CD8-positive, alpha-beta memory T cell (primary cell): ENCODE measurements at regions not wholly inside any gene's neighbourhood (a gene's known extent, or its start where the extent isn't known, plus 50 kb on each side); places are given as distances from the start of the nearest gene placed in this dataset.

Experiments used
- CTCF ChIA-PET: fragments of 350-600 bp; sonication (Branson Sonifier 250); formaldehyde crosslinking; loops from one replicate; lab custom pipeline; 2021; ENCODE audit warnings: antibody characterized with exemption; lab: Charles Lee
- POLR2A ChIA-PET: fragments of 350-600 bp; sonication (Branson Sonifier 250); formaldehyde crosslinking; loops from one replicate; lab custom pipeline; 2021; ENCODE audit warnings: antibody characterized with exemption; lab: Charles Lee
- DNase-seq, 5 donors: peaks; one replicate each; pipeline versions ENCODE4 v3.0.0 to v3.0.0-alpha.2; 2020 to 2022; ENCODE audit warnings: mixed read lengths in 1 of 5
- H3K27ac ChIP-seq: one replicate; pipeline ENCODE4 v1.7.0; 2013; ENCODE audit warnings: low read depth, mild to moderate bottlenecking, low read length, moderate library complexity
- H3K27me3 ChIP-seq: 2 replicates; pipeline ENCODE4 v1.7.0; 2013; ENCODE audit warnings: low read length, mild to moderate bottlenecking; ENCODE audit not compliant: insufficient read depth, poor library complexity, severe bottlenecking
- H3K36me3 ChIP-seq: 2 replicates; pipeline ENCODE4 v1.7.0; 2013; ENCODE audit warnings: mild to moderate bottlenecking, low read length, moderate library complexity; ENCODE audit not compliant: insufficient read depth
- H3K4me1 ChIP-seq: 2 replicates; pipeline ENCODE4 v1.7.0; 2013; ENCODE audit warnings: mild to moderate bottlenecking, low read length, moderate library complexity; ENCODE audit not compliant: insufficient read depth
- H3K4me3 ChIP-seq: 2 replicates; pipeline ENCODE4 v1.7.0; 2013; ENCODE audit warnings: mild to moderate bottlenecking, low read length
- H3K9me3 ChIP-seq: 2 replicates; pipeline ENCODE4 v1.7.0; 2013; ENCODE audit warnings: mild to moderate bottlenecking, low read length
- H3K27ac Mint-ChIP-seq, 8 donors: one replicate each; pipeline ENCODE4 v1.8.0; 2020 to 2021; ENCODE audit warnings: mixed read lengths in 8 of 8, mild to moderate bottlenecking in 6 of 8, inconsistent platforms in 3 of 8, moderate library complexity in 3 of 8
- H3K27me3 Mint-ChIP-seq, 2 donors: one replicate each; pipeline ENCODE4 v1.8.0; 2020 to 2021; ENCODE audit warnings: mixed read lengths in 2 of 2, mild to moderate bottlenecking in 1 of 2, moderate library complexity in 1 of 2
- H3K36me3 Mint-ChIP-seq, 3 donors: one replicate each; pipeline ENCODE4 v1.8.0; 2020 to 2021; ENCODE audit warnings: mixed read lengths in 3 of 3, inconsistent platforms in 1 of 3, mild to moderate bottlenecking in 1 of 3
- H3K4me1 Mint-ChIP-seq, 3 donors: one replicate each; pipeline ENCODE4 v1.8.0; 2020 to 2021; ENCODE audit warnings: mixed read lengths in 3 of 3, inconsistent platforms in 1 of 3, mild to moderate bottlenecking in 1 of 3
- H3K4me3 Mint-ChIP-seq, 7 donors: one replicate each; pipeline ENCODE4 v1.8.0; 2020 to 2021; ENCODE audit warnings: mixed read lengths in 7 of 7, mild to moderate bottlenecking in 6 of 7, moderate library complexity in 4 of 7, inconsistent platforms in 2 of 7
- H3K9me3 Mint-ChIP-seq, 5 donors: one replicate each; pipeline ENCODE4 v1.8.0; 2020 to 2022; ENCODE audit warnings: mixed read lengths in 5 of 5, mild to moderate bottlenecking in 3 of 5, moderate library complexity in 2 of 5, inconsistent platforms in 1 of 5

- Histone ChIP-seq H3K27me3 (no peaks in the 10 kb centered on the region), H3K36me3 (no peaks in the 10 kb centered on the region), H3K27ac (no peak overlapping the region), H3K9me3 (no peaks in the 10 kb centered on the region), H3K4me3 (no peak overlapping the region), H3K4me1 (no peaks in the 10 kb centered on the region)
- no peak for DNase-seq
- no peaks in the 10 kb centered on the region for H3K36me3 Mint-ChIP-seq
- H3K4me3 Mint-ChIP-seq: no peak overlapping the region
- CTCF ChIA-PET: no interaction called here
- POLR2A ChIA-PET: no interaction called here
- peaks cover 0 to 4% (median 0%) of the 10 kb centered on the region in 5 donors for H3K9me3 Mint-ChIP-seq
- H3K27ac Mint-ChIP-seq: no peak overlapping the region
- no peaks in the 10 kb centered on the region for H3K4me1 Mint-ChIP-seq
- H3K27me3 Mint-ChIP-seq: peaks cover 4 to 7% of the 10 kb centered on the region in 2 donors
These were observed 175.0 kb upstream of the DPH6 start for GRCh38 chr15:35720984-35721383.

- Mint-ChIP-seq H3K27ac (peak overlapping the region in 1 of 8 donors; percentile 82), H3K4me3 (no peak overlapping the region), H3K4me1 (no peaks in the 10 kb centered on the region), H3K9me3 (peaks cover 0 to 4% (median 0%) of the 10 kb centered on the region in 5 donors), H3K27me3 (peaks cover 4 to 5% of the 10 kb centered on the region in 2 donors), H3K36me3 (no peaks in the 10 kb centered on the region)
- H3K36me3 ChIP-seq: no peaks in the 10 kb centered on the region
- H3K9me3 ChIP-seq: no peaks in the 10 kb centered on the region
- H3K4me1 ChIP-seq: no peaks in the 10 kb centered on the region
- POLR2A ChIA-PET: no interaction called here
- CTCF ChIA-PET: no interaction called here
- no peak for DNase-seq
- H3K27ac ChIP-seq: no peak overlapping the region
- H3K4me3 ChIP-seq: no peak overlapping the region
- no peaks in the 10 kb centered on the region for H3K27me3 ChIP-seq
These were observed 175.8 kb upstream of the DPH6 start for GRCh38 chr15:35721751-35722150.

DNA sequence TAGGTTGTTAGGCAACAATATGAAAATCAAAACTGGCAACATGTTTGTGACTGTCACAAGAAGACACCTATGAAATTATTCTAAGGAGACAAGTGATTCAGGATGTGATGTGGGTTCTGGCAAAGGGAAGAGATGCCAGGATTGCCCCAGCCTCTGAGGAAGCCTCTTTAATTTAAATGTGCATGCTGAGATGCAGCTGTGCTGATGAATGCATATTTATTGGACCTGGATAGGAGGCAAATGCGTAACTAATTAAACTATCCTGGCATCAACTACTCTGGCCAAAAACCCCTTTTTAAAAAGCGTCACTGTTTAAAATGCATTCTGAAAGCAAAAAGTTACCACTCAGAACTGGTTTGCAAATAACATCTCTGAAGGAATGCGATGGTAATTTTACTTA, 176.5 kb upstream of the DPH6 start:
- H3K27me3 Mint-ChIP-seq: peaks cover 4 to 5% of the 10 kb centered on the region in 2 donors
- CTCF ChIA-PET: no interaction called here
- no peak for DNase-seq
- Histone ChIP-seq H3K27me3 (no peaks in the 10 kb centered on the region), H3K4me3 (no peak overlapping the region), H3K36me3 (no peaks in the 10 kb centered on the region), H3K9me3 (no peaks in the 10 kb centered on the region), H3K4me1 (no peaks in the 10 kb centered on the region), H3K27ac (no peak overlapping the region)
- H3K9me3 Mint-ChIP-seq: peaks cover 0 to 4% (median 0%) of the 10 kb centered on the region in 5 donors
- H3K4me1 Mint-ChIP-seq: no peaks in the 10 kb centered on the region
- no peak overlapping the region for H3K4me3 Mint-ChIP-seq
- POLR2A ChIA-PET: no interaction called here
- no peak overlapping the region for H3K27ac Mint-ChIP-seq
- H3K36me3 Mint-ChIP-seq: no peaks in the 10 kb centered on the region

- peaks cover 0 to 4% (median 0%) of the 10 kb centered on the region in 5 donors for H3K9me3 Mint-ChIP-seq
These were observed 177.3 kb upstream of the DPH6 start for GRCh38 chr15:35723120-35723847.

DNA sequence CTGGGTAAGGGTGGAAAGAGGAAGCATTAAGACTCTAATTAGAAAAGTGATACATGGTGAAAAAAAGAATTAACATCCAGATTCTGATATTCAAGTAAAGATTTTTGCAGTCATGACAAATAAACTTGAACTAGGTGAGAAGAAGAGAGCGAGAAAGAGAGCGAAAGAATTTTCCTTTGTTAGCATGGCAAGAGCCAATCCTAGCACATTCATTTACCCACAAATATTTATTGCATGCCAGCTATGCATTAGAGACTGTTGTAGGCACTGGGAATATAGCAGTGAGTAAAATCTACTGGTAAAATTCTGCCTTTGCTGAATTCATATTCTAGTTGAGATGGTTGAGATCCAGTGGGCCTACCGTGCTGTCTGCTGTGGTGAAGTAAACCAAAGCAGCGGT, 177.9 kb upstream of the DPH6 start:
- no peaks in the 10 kb centered on the region for H3K4me1 Mint-ChIP-seq
- Histone ChIP-seq H3K4me1 (no peaks in the 10 kb centered on the region), H3K27ac (no peak overlapping the region), H3K36me3 (no peaks in the 10 kb centered on the region), H3K4me3 (no peak overlapping the region), H3K27me3 (no peaks in the 10 kb centered on the region), H3K9me3 (no peaks in the 10 kb centered on the region)
- peaks cover 1 to 4% of the 10 kb centered on the region in 2 donors for H3K27me3 Mint-ChIP-seq
- no peak for DNase-seq
- H3K9me3 Mint-ChIP-seq: peaks cover 0 to 4% (median 0%) of the 10 kb centered on the region in 5 donors
- ChIA-PET CTCF (no interaction called here), POLR2A (no interaction called here)
- H3K27ac Mint-ChIP-seq: no peak overlapping the region
- no peak overlapping the region for H3K4me3 Mint-ChIP-seq
- no peaks in the 10 kb centered on the region for H3K36me3 Mint-ChIP-seq

More at GRCh38 chr15:35723120-35723847, 177.3 kb upstream of the DPH6 start:
- no peak for DNase-seq
- POLR2A ChIA-PET: no interaction called here
- H3K27me3 Mint-ChIP-seq: peaks cover 3 to 4% of the 10 kb centered on the region in 2 donors
- no peaks in the 10 kb centered on the region for H3K36me3 ChIP-seq
- H3K4me1 ChIP-seq: no peaks in the 10 kb centered on the region
- H3K36me3 Mint-ChIP-seq: no peaks in the 10 kb centered on the region
- H3K9me3 ChIP-seq: no peaks in the 10 kb centered on the region
- H3K4me3 Mint-ChIP-seq: no peak overlapping the region
- H3K4me1 Mint-ChIP-seq: no peaks in the 10 kb centered on the region
- H3K27ac Mint-ChIP-seq: no peak overlapping the region
- H3K27ac ChIP-seq: no peak overlapping the region
- H3K27me3 ChIP-seq: no peaks in the 10 kb centered on the region
- CTCF ChIA-PET: no interaction called here
- no peak overlapping the region for H3K4me3 ChIP-seq

- Mint-ChIP-seq H3K4me1 (no peaks in the 10 kb centered on the region), H3K9me3 (peaks cover 0 to 4% (median 0%) of the 10 kb centered on the region in 5 donors), H3K4me3 (no peak overlapping the region), H3K36me3 (no peaks in the 10 kb centered on the region), H3K27me3 (peaks cover 1 to 5% of the 10 kb centered on the region in 2 donors), H3K27ac (no peak overlapping the region)
- Histone ChIP-seq H3K4me3 (no peak overlapping the region), H3K27ac (no peak overlapping the region), H3K9me3 (no peaks in the 10 kb centered on the region), H3K36me3 (no peaks in the 10 kb centered on the region), H3K27me3 (no peaks in the 10 kb centered on the region), H3K4me1 (no peaks in the 10 kb centered on the region)
- POLR2A ChIA-PET: no interaction called here
- DNase-seq: no peak
- CTCF ChIA-PET: no interaction called here
These were observed 178.7 kb upstream of the DPH6 start for GRCh38 chr15:35724626-35725025.

DNA sequence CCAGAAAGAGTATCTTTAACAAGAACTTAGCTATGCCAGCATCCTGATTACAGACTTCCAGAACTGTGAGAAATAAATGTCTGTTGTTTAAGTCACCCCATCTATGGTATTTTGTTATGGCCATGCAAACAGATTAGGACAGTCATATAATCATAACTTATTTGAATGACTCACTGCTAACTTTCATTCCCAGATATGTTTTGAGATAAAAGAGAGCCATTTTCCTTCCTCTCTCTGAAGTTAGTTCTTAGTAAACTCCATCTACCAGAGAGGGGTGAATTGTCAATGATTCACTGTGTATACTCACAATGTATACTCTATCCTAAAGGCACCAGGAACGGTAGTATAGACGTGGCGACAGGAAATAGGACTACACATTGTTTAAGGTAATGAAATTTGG, 179.4 kb upstream of the DPH6 start:
- Histone ChIP-seq H3K27me3 (no peaks in the 10 kb centered on the region), H3K4me3 (no peak overlapping the region), H3K36me3 (no peaks in the 10 kb centered on the region), H3K27ac (no peak overlapping the region), H3K9me3 (no peaks in the 10 kb centered on the region), H3K4me1 (no peaks in the 10 kb centered on the region)
- Mint-ChIP-seq H3K4me3 (no peak overlapping the region), H3K4me1 (no peaks in the 10 kb centered on the region), H3K27me3 (peaks cover 1 to 5% of the 10 kb centered on the region in 2 donors), H3K9me3 (peaks cover 0 to 4% (median 0%) of the 10 kb centered on the region in 5 donors), H3K27ac (no peak overlapping the region), H3K36me3 (no peaks in the 10 kb centered on the region)
- ChIA-PET CTCF (no interaction called here), POLR2A (no interaction called here)
- no peak for DNase-seq

DNA sequence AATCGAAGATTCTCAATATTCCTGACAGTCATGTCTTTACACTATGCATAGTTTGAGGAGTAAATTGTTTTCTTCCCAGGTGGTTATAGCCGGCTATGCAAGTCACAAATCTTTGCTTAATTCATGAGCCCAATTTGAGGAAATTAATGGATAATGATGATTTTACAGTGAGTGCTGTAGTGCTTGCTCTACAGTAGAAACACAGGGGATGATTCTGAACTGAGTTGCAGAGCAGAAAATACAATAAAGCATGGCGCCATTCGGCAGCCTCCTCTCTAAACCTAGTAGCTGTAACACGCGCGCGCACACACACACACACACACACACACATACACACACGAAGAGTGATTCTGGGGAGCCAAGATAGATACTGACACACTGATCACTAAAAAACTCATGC, 181.7 kb upstream of the DPH6 start:
- Histone ChIP-seq H3K4me1 (no peaks in the 10 kb centered on the region), H3K27me3 (no peaks in the 10 kb centered on the region), H3K4me3 (no peak overlapping the region), H3K27ac (no peak overlapping the region), H3K36me3 (no peaks in the 10 kb centered on the region), H3K9me3 (no peaks in the 10 kb centered on the region)
- no peaks in the 10 kb centered on the region for H3K36me3 Mint-ChIP-seq
- H3K27ac Mint-ChIP-seq: no peak overlapping the region
- CTCF ChIA-PET: no interaction called here
- POLR2A ChIA-PET: no interaction called here
- H3K4me3 Mint-ChIP-seq: no peak overlapping the region
- H3K9me3 Mint-ChIP-seq: peaks cover 0 to 6% (median 0%) of the 10 kb centered on the region in 5 donors
- peaks cover 1 to 5% of the 10 kb centered on the region in 2 donors for H3K27me3 Mint-ChIP-seq
- no peaks in the 10 kb centered on the region for H3K4me1 Mint-ChIP-seq
- no peak for DNase-seq
